ENCODE measurements at regions not wholly inside any gene's neighbourhood (a gene's known extent, or its start where the extent isn't known, plus 50 kb on each side); places are given as distances from the start of the nearest gene placed in this dataset.

GRCh38 chr6:84415517-84415916, 188.1 kb upstream of the CEP162 start:
- in situ Hi-C loops (cut with HindIII; ENCODE audit: low pct_unique_long_range_greater_than_20kb, low sequenced_read_pairs) = no loop called here
- DNase-seq (ENCODE audit: low read depth, low spot score) = no peak

- in situ Hi-C loops (cut with HindIII; ENCODE audit: low pct_unique_long_range_greater_than_20kb, low sequenced_read_pairs) = no loop called here
These were observed 187.6 kb upstream of the CEP162 start for GRCh38 chr6:84415068-84415467.

GRCh38 chr6:84414531-84414930, 187.1 kb upstream of the CEP162 start:
- in situ Hi-C loops (cut with HindIII; ENCODE audit: low pct_unique_long_range_greater_than_20kb, low sequenced_read_pairs) = no loop called here

More at GRCh38 chr6:84415068-84415467, 187.6 kb upstream of the CEP162 start:
- no peak for DNase-seq (ENCODE audit: low read depth, low spot score)

GRCh38 chr6:84411060-84411629, 183.7 kb upstream of the CEP162 start:
- DNase-seq (ENCODE audit: low read depth, low spot score) = no peak
- in situ Hi-C loops (cut with HindIII; ENCODE audit: low pct_unique_long_range_greater_than_20kb, low sequenced_read_pairs) = no loop called here

More at GRCh38 chr6:84414531-84414930, 187.1 kb upstream of the CEP162 start:
- no peak for DNase-seq (ENCODE audit: low read depth, low spot score)

GRCh38 chr6:84409911-84410310, 182.5 kb upstream of the CEP162 start:
- in situ Hi-C loops (cut with HindIII; ENCODE audit: low pct_unique_long_range_greater_than_20kb, low sequenced_read_pairs) = no loop called here
- no peak for DNase-seq (ENCODE audit: low read depth, low spot score)

GRCh38 chr6:84408028-84408427, 180.6 kb upstream of the CEP162 start:
- in situ Hi-C loops (cut with HindIII; ENCODE audit: low pct_unique_long_range_greater_than_20kb, low sequenced_read_pairs) = no loop called here
- no peak for DNase-seq (ENCODE audit: low read depth, low spot score)

- in situ Hi-C loops (cut with HindIII; ENCODE audit: low pct_unique_long_range_greater_than_20kb, low sequenced_read_pairs) = no loop called here
- no peak for DNase-seq (ENCODE audit: low read depth, low spot score)
These were observed 176.1 kb upstream of the CEP162 start for GRCh38 chr6:84403545-84403944.

- in situ Hi-C loops (cut with HindIII; ENCODE audit: low pct_unique_long_range_greater_than_20kb, low sequenced_read_pairs) = no loop called here
- no peak for DNase-seq (ENCODE audit: low read depth, low spot score)
These were observed 171.6 kb upstream of the CEP162 start for GRCh38 chr6:84399003-84399402.

GRCh38 chr6:84392261-84392660, 164.8 kb upstream of the CEP162 start:
- no peak for DNase-seq (ENCODE audit: low read depth, low spot score)
- in situ Hi-C loops (cut with HindIII; ENCODE audit: low pct_unique_long_range_greater_than_20kb, low sequenced_read_pairs) = no loop called here

GRCh38 chr6:84390851-84391250, 163.4 kb upstream of the CEP162 start:
- no peak for DNase-seq (ENCODE audit: low read depth, low spot score)
- in situ Hi-C loops (cut with HindIII; ENCODE audit: low pct_unique_long_range_greater_than_20kb, low sequenced_read_pairs) = no loop called here

- no peak for DNase-seq (ENCODE audit: low read depth, low spot score)
- in situ Hi-C loops (cut with HindIII; ENCODE audit: low pct_unique_long_range_greater_than_20kb, low sequenced_read_pairs) = no loop called here
These were observed 162.9 kb upstream of the CEP162 start for GRCh38 chr6:84390334-84390733.

GRCh38 chr6:84379142-84379541, 151.7 kb upstream of the CEP162 start:
- no peak for DNase-seq (ENCODE audit: low read depth, low spot score)
- in situ Hi-C loops (cut with HindIII; ENCODE audit: low pct_unique_long_range_greater_than_20kb, low sequenced_read_pairs) = no loop called here

- in situ Hi-C loops (cut with HindIII; ENCODE audit: low pct_unique_long_range_greater_than_20kb, low sequenced_read_pairs) = no loop called here
- DNase-seq (ENCODE audit: low read depth, low spot score) = no peak
These were observed 144.8 kb upstream of the CEP162 start for GRCh38 chr6:84372290-84372689.

GRCh38 chr6:84371681-84372080, 144.2 kb upstream of the CEP162 start:
- in situ Hi-C loops (cut with HindIII; ENCODE audit: low pct_unique_long_range_greater_than_20kb, low sequenced_read_pairs) = no loop called here
- no peak for DNase-seq (ENCODE audit: low read depth, low spot score)

- in situ Hi-C loops (cut with HindIII; ENCODE audit: low pct_unique_long_range_greater_than_20kb, low sequenced_read_pairs) = no loop called here
- DNase-seq (ENCODE audit: low read depth, low spot score) = no peak
These were observed 134.9 kb upstream of the CEP162 start for GRCh38 chr6:84362193-84362821.

- DNase-seq (ENCODE audit: low read depth, low spot score) = no peak
- in situ Hi-C loops (cut with HindIII; ENCODE audit: low pct_unique_long_range_greater_than_20kb, low sequenced_read_pairs) = no loop called here
These were observed 134.1 kb upstream of the CEP162 start for GRCh38 chr6:84361372-84362192.

GRCh38 chr6:84360039-84360438, 132.6 kb upstream of the CEP162 start:
- in situ Hi-C loops (cut with HindIII; ENCODE audit: low pct_unique_long_range_greater_than_20kb, low sequenced_read_pairs) = no loop called here
- no peak for DNase-seq (ENCODE audit: low read depth, low spot score)

GRCh38 chr6:84358581-84358980, 131.1 kb upstream of the CEP162 start:
- in situ Hi-C loops (cut with HindIII; ENCODE audit: low pct_unique_long_range_greater_than_20kb, low sequenced_read_pairs) = no loop called here
- DNase-seq (ENCODE audit: low read depth, low spot score) = no peak

- no peak for DNase-seq (ENCODE audit: low read depth, low spot score)
- in situ Hi-C loops (cut with HindIII; ENCODE audit: low pct_unique_long_range_greater_than_20kb, low sequenced_read_pairs) = no loop called here
These were observed 130.2 kb upstream of the CEP162 start for GRCh38 chr6:84357631-84358030.
